Heart left ventricle (tissue), 13 donors: ENCODE measurements at regions not wholly inside any gene's neighbourhood (a gene's known extent, or its start where the extent isn't known, plus 50 kb on each side); places are given as distances from the start of the nearest gene placed in this dataset.

Experiments
- POLR2A ChIP-seq, 2 donors: fragments of 450-650 bp; IDR thresholded peaks; one replicate each; pipeline ENCODE4 v1.6.1; 2017; ENCODE audit warnings: antibody characterized with exemption in 2 of 2, mild to moderate bottlenecking in 2 of 2, moderate library complexity in 2 of 2
- TF ChIP-seq, protein P1 (sequence below), 12 donors: fragments of 200-600 bp; sonication (generic) in 4 of 12; IDR thresholded peaks; one replicate each; pipeline versions ENCODE4 v1.5.0 to v1.8.0; 2018 to 2022; ENCODE audit warnings: antibody characterized with exemption in 12 of 12, mild to moderate bottlenecking in 5 of 12
- donor health status: ischemic (EF 13 %, LVEDD 7.1; RV severe dilation, severe dysfunction).
- donor health status: DM: no; HTN: yes; CAD: no.
- donor health status: DM: no; HTN: no; CAD: no.
- donor health status: ischemic (EF 25% LVEDD 6.9; RV normal size, moderate dysfunction).
- donor health status: ischemic (EF 25% LVEDD 5.7; RV mildly dilated, moderate dysfunction).
- donor health status: ischemic (EF 35%, LVEDD 5.7; RV mildly dilated, moderate dysfunction).
- donor health status: nonischemic (EF 11% LVEDD 7.7; RV severe dilation, severe dysfunction).
- donor health status: DM: yes; HTN: yes; CAD: no.
- donor health status: PGD.
- donor health status: ischemic (EF 29% LVEDD 5.4; RV normal size, mild dysfunction).
- donor health status: nonischemic (EF 23%, LVEDD 6.1; RV moderate dilation, normal function).

DNA sequence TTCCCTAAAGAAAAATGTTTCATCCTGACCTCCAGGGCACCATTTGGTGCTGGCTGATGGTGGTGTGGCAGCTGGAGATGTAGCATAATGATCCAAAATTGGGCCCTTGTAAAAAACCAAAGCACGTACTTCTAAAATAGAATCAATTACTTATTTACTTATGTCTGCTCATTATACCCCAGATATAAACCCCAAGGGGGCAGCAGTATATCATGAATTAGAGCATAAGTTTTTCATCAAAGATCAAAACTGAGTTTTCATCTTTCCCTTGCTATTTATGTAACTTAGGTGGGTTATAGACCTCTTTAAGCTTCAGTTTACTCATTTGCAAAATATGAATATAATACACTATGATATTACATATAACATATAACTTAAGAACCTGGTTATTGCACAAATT lies 241.1 kb downstream of the TACR3 start:
- TF ChIP-seq, protein P1, sequence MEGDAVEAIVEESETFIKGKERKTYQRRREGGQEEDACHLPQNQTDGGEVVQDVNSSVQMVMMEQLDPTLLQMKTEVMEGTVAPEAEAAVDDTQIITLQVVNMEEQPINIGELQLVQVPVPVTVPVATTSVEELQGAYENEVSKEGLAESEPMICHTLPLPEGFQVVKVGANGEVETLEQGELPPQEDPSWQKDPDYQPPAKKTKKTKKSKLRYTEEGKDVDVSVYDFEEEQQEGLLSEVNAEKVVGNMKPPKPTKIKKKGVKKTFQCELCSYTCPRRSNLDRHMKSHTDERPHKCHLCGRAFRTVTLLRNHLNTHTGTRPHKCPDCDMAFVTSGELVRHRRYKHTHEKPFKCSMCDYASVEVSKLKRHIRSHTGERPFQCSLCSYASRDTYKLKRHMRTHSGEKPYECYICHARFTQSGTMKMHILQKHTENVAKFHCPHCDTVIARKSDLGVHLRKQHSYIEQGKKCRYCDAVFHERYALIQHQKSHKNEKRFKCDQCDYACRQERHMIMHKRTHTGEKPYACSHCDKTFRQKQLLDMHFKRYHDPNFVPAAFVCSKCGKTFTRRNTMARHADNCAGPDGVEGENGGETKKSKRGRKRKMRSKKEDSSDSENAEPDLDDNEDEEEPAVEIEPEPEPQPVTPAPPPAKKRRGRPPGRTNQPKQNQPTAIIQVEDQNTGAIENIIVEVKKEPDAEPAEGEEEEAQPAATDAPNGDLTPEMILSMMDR (IDR thresholded peaks at IDR 0.05): no peak
- no peak for TF ChIP-seq POLR2A (IDR thresholded peaks at IDR 0.05)
